ENCODE measurements at regions not wholly inside any gene's neighbourhood (a gene's known extent, or its start where the extent isn't known, plus 50 kb on each side); places are given as distances from the start of the nearest gene placed in this dataset.
A peak's percentile ranks its signal among the peaks of the same experiment; 100 is the strongest.

DNA sequence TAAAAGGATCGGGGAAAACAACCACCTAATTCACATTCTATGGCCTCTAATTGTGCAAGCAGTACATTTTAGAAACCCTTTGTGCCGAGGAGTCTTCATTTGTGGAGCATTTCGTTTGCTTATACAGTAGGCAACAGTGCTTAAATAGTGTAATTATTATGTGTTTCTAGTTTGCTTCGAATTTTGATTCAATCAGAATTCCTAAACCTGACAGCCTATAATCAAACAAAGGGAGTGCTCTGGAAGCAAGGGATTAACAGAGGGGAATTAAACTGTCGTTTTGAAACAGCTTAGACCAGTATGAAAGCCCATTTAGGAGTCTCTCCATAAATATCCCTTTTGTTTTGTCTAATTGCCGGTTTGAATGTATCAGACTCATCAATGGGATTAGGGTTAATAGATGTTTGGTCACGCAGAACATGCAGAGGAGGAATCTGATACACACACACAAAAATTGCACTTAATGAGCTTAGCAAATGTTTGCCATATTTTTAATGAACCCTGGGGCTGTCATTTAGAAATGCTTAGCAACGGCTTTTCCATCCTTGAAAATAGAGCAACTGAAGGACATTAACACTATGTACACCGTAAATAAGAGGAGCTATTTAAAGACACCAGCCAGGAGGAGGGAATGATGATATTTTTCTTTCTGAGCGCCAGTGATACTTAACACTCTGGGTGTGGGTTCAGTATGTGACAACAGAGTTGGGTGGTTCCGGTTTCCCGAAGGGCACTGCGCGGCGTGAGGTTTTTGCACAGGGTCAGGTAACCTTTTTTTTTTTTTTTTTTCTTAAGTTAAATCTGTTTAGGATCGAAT, 404.7 kb downstream of the TLE4 start:
- no peak for DNase-seq

DNA sequence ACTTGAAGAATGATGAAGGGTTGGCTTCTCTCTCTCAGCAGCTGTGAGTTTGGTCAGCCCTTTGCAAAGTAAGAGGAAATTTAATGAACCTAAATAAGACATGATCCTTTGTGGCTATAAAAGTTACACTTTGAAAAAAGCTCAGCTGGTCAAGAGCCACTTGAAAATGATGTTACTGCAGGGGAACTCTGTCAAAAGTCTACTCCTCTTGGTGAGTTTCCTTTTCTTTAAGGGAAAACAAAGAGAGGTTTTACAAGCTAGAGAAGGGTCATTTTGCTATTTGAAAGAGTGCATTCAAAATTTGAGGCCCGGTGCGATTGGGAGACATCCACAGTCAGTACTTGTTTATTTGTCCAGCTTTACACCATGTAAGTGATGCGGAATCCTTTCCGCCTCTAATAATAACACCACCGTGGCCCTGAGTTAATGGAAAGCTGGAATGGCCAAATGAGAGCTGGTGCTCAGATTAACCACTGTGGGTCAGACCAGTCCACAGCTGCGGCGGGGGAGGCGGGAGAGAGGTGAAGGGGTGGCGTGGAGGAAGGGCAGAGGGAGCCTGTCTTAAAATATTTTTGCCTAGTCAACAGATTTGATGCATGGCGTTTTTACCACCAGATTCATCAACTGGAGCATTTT, 404.0 kb downstream of the TLE4 start:
- no peak for DNase-seq

DNA sequence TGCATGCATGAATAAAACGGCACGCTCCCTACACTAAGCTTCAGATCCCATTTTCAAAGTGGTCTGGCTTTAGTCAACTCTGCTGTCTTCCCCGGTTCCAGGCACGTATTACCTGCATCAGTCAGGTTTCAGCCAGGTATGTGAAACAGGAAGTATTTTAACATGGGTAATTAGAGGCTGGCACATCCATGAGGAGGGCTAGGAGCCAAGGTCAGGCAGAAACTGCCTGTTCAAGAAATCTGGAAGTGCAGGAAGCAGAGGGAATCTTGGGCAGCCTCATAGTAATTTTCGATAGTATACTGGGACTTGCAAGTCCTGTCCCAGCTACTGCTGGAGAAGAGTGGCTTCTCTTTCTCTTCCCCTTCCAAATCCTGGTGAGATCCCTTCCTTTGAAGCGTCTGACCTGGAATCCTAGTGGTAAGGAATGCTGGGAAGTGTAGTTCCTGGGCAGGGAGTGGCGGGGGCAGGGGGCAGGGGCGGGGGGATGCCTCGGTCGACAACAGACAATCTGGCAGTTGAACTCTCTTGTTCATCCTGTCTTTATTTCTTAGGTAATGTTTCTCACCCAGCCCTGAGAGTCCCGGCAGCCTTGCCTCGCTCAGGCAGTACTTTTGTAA, 403.1 kb downstream of the TLE4 start:
- no peak for DNase-seq

DNA sequence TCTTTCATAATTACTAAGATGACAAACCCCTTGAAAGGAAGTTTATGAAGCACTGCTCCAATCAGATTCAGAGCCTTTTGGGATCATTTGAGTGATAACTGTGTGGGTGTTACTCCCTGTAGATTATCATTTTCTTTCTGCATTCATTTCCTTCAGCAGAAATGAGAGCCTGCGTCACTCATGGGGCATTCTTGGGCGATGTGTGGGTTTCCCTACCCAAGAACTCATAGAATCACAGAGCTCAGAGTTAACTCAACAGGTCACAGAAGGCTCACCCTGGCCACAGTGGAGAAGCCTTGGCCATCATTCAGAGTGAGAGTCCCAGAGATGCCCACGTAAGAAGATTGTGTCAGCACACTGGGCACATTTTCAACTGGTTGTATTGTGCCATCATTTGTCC, 401.9 kb downstream of the TLE4 start:
- DNase-seq: no peak

DNA sequence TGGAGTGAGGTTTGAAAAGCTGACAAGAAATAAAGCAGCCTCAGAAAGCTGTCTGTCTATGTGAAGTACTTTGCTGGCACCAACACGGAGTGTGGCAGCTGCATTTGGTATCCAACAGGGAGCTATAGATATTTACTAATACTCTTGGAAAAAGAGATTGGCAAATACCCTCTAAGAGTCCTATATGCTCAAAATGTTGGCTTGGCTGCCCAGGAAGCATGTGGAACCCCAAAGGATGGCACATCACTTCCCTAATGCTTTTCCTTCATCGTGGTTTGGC, 398.3 kb downstream of the TLE4 start:
- DNase-seq: no peak

DNA sequence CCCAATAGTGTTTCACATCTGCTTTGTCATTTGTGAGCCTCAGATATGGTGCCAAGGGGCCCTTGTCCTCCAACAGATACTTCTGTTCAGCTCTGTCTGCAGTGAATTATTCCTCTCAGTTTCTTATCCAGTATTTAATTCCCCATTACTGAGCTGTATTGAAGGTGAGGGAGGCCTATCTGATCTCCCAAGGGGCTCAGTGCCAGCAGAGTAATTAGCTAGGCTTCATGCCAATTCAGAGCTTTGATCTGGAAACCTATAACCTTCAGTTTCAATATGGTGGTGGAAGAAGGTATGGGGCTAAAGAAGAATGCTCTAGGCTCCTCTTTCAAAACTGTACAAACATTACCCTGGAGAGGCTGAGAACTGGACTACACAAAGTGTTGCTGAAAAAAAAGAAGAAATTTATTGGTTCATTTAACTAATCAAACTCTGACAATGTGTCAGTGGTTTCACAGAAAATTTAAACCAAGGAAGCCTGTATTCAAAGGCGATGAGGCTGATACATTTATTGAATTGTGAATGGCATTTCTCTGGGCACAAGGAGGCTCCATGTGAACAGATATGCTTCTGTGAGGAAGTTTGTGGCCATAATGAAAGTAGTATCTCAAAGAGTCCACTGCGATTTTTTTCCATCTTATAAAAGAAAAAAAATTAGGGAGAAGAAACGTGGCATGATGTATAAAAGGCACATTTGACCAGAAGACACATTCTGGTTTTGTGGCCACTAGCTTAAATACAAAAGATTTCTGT, 397.8 kb downstream of the TLE4 start:
- no peak for DNase-seq

DNA sequence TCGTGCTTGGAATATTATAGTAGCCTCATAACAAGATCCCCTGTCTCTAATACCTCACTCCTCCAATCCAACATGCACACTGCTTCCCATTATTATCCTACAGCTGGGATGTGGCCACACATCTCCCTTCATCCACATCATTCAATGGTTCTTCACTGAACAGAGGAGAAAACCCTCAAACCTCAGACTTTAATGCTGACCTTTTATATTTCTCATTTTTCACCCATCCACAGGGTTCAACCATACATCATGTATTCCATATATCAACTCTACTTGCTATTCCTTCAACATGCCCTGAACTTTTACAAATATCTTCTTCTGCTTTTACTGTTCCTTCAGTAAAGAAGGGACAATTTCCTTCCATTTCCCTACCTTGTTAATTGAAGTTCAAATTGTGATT, 396.8 kb downstream of the TLE4 start:
- no peak for DNase-seq

DNA sequence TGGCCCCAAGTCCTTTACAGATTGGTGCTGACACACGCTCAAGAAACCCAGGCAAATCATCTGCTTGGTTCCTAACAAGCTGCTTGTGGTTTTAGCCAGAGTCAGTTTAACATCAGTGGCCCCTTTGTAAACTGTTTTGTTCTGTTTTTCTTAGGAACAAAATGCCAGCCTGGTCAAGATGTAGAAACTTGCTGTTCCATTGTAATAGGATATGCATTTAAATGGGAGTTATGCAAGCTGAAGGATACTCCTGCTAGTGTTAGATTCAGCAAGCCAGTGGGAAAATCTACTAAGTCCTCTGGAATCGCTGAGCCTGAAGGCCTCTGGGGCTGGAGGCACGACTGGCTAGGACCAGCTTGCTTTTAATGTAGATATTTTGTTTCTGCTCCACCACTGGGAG, 391.1 kb downstream of the TLE4 start:
- no peak for DNase-seq

DNA sequence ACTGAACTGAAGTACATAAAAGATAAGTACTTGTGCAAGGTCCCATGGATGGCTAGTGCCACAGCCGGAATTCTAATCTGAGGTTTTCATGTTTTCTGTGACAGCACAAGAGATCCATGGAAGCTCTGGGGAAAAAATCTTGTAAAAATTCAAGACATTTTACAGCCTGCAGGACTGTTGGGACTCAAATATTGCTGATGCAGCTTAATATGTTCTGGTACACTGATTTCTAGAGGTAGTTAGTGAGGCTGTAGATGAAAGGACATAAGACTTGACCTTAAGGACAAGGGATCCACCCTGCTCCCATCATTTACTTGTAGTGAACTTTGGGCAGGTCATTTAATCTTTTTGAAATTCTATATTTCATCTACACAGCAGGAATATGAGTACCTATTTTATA, 390.4 kb downstream of the TLE4 start:
- no peak for DNase-seq

DNA sequence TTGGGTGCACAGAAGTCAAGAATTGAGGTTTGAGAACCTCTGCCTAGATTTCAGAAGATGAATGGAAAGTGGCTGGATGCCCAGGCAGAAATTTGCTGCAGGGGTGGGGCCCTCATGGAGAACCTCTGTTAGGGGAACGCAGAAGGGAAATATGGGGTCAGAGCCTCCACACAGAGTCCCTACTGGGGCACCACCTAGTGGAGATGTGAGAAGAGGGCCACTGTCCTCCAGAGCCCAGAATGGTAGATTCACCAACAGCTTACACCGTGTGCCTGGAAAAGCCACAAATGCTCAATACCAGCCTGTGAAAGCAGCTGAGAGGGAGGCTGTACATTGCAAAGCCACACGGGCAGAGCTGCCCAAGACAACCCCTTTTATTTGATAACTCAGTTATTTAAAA, 383.5 kb downstream of the TLE4 start:
- no peak for DNase-seq

DNA sequence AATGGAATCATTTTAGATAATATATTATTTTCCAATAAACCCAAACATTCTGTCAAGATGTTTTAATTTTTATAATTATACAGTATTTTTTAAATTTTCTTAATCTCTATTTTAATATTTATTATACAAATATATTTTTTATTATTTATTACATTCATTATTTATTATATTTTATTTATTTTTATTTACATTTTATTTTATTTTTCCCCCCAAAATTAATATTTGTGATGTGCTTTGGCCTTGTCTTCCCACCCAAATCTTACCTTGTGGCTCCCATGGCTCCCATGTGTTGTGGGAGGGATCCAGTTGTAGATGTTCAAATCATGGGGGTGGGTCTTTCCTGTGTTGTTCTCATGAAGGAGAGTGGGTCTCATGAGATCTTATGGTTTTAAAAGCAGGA, 382.1 kb downstream of the TLE4 start:
- DNase-seq: no peak

DNA sequence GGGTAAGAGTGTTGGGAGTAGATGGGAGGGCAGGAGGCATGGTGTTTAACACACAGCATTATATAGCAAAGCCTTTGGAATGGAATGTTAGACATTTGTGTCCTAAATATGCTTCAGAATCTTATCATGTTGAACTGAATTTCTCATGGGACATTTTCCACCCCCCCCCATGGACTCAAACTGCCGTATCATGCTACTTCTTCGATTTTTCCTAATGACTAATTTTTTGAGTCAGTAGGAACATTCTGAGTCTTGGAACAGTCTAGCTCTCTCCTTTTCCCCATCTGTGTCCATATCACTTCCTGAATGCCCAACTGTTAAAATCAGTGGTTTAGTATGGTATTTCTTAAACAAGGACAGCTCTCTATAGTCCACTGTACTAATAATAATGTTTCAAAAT, 380.6 kb downstream of the TLE4 start:
- peak; percentile 64 for DNase-seq

DNA sequence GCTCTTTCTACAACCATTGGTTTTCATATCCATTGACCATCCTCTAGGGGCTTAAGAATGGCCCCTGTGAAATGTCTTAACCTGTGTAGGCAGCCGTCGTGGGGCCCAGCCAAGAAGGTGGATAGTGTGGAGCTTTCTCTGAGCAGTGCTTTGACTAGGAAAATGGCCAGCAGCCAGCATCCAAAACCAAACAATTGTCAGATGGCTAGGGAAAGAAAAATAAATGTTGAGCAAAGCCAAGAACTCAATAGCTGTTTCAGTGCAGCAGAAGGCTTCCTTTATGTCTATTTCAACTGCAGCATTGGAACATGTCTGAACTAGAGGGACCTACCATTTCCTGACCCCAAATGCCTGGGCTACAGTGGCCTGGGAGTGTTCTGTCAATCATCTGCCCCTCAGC, 374.9 kb downstream of the TLE4 start:
- peak; percentile 30 for DNase-seq

DNA sequence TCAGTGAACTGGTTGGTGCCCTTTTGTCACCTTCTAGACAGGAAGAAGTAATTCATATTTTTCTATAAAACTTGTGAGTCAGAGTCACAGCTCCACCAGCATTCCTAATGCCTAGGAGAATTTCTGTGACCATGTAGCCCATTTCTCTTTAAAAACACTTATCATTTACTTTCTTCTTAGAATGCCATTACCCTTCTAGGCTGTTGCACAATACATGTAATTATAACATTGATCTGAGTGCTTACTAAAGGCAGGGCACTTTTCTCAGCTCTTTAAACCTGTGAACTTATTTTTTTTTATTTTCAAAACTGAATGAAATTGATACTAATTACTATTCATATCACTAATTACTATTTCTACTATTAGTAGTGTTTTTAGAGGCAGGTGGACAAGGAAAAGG, 373.7 kb downstream of the TLE4 start:
- peak; percentile 40 for DNase-seq

DNA sequence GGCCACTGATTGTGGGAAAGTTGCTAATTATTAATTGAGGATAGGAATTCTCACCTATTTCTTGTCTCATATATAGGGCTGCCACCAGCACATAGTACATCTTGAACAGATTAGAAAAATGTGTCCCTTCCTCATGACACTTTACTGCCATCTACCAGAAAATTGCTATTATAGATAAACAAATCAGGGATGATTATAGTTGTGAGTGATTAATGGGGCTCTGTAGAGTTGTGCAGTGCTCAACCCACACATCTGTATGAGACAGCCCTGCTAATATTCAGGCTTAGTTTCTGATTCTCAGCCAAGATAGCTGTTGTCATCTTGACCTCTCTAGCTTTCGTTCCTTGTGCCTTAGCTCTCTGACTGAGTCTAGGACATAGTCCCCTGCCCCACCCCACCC, 373.3 kb downstream of the TLE4 start:
- DNase-seq: no peak

DNA sequence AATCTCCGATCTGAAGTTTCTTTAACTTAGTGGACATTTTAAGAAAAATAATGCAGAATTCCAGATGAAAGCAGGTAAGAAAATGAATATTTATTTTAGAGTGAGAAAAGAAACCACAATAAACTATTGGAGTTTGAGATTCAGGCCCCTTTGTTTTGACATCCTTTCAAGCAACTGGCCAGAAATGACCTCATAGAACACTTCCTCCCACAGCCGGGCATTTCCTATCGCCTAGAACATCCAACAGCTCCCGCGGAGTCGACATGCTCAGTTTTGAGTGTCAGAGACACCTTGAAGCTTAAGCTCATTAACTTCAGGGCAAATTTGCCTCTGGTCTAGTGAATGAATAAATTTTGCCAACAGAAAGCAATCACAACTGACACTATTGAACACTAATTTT, 369.2 kb downstream of the TLE4 start:
- DNase-seq: no peak

DNA sequence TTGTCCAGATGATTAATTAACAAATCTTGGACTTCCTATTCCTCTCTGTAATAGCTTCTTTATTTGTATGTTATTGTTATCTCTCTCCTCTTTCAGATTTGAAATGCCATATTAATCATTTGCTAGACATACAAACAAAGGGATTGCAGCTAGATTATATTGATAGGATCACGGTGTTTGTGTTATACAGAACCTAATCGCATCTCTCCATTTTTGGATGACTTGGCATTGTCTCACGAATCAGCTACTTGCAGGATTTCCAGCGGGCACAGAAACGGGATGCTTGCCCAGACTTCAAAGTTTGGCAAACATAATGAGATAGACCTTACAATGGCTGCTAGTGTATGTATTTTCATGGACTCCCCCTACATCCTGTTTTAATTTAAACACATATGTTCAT, 368.1 kb downstream of the TLE4 start:
- no peak for DNase-seq

DNA sequence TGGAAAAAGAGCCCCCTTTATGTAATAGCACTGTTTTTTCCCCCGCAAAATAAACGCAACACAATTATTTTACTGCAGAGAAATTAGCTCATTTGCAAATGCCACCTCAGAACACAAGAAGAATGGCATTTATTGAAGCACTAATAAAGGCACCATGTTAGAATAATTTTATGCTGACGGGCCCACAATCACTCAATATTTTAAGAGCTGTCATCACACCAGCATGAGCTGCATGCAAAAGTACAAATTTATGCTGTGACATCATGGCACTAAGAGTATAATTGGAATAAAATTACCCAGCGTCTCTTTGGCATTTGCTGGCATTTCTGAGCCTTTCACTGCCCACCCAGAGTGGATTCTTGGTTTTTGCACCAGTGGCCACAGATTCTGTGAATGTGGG, 364.6 kb downstream of the TLE4 start:
- no peak for DNase-seq

DNA sequence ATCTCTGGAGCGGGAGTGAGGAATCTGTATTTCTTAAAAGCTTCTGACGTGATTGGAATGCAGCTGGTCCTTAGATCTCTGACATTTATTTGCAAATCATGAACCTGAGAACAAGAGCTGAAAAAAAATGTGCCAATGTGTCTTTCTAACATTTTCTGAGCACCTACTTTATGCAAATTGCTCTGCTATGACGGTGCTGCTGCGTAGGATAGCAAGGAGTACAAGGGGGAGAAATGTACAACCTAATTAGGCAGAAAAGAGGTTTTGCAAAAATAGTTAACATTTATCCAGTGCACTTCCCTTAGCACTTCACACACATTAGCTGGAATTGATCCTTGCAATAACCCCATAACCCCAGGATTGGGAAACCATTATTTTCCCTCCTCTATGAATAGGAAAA, 357.5 kb downstream of the TLE4 start:
- DNase-seq: no peak

DNA sequence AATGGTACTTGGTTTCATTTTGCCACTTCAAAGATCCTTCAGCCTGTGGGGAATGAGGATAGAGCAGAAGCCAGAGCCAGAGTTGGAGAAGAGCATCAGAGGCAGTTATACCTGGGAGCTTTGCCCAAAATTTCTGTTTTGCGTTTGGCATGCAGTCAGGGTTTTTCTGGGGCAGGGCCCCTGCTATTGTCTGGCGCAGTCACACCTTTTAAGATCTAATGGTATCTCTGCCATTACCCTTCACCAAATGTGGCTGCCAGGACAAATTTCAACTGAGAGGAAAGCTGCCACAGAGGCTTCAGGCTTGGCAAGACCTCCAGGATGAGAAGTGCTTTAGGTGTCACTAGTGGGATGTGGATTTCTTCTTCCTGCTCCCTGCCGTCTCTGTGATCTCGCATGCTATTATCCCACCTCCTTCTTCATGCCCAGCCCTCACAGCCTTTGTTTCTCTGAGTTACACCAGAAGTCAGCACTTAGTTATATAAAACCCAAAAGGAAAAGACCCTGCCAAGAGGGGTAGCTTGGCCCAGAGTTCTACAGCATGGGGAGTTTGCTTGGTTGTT, 357.0 kb downstream of the TLE4 start:
- DNase-seq: no peak

DNA sequence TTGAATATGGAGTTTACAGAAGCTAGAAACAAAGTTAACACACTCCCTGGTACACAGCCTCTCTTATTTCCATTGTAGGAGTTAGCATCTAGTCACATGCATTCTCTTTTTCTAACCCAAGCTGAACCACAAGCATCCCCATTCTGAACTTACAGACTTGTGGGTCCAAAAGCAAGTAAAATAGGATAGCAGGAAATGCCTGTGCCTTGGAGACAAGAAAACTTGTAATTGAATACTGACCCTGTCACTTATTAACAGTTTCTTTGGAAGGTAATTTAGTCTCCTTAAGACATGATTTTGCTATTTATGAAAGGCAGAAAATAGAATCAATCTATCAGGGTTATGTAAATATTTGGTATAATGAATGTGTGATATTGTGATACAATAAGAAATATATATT, 353.6 kb downstream of the TLE4 start:
- DNase-seq: no peak

DNA sequence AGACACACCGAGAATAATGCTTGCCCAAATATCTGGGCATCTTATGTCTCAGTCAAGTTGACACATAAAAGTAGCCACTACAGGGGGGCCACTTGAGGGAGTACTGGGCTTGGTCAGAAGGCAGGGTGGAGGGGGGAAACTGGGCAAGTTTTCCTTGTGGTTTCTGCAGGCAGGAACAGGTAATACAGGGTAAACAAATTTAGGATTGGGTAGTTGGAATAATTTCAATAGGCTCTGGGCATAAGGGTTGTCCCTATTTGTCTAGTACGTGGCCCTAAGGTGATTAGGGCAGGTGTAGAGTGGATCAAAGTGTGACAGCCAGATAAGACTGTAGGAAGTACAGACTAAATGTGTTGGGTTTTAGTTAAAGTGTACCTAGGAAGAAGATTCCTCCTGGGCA, 353.1 kb downstream of the TLE4 start:
- no peak for DNase-seq

DNA sequence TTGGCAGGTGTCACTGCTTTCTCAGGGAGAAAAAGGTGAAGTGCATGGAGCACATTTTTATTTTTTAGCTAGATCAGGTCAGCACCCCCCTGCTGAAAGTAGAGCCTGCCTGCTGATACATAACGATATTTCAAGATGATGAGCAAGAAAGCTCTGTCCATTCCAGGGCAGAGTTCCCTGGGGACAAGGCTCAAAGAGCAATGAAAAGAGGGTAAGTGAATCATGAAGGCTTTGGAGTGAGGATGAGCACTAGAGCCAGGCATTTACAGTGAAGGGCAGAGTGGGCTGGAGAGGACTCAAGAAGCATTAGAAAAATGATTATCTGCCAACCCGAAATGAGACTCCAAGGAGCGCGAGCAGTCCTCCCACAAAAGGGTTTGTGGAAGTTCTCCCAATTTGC, 345.7 kb downstream of the TLE4 start:
- peak; percentile 65 for DNase-seq

Data from fibroblast of skin of back (primary cell).